Omental fat pad (tissue), 3 donors: ENCODE measurements at regions not wholly inside any gene's neighbourhood (a gene's known extent, or its start where the extent isn't known, plus 50 kb on each side); places are given as distances from the start of the nearest gene placed in this dataset.

Experiments
- ATAC-seq: fragments of 150-250 bp; one replicate; pipeline ENCODE4 v1.9.1; 2016; ENCODE audit warnings: mild to moderate bottlenecking, moderate library complexity; ENCODE audit not compliant: low FRiP score
- DNase-seq: peaks from one replicate; pipeline ENCODE4 v3.0.0-alpha.2; 2019; ENCODE audit warnings: low spot score
- CTCF ChIP-seq, 3 donors: fragments of 450-650 bp; IDR thresholded peaks; one replicate each; pipeline ENCODE4 v1.5.1; 2016 to 2017; ENCODE audit warnings: antibody characterized with exemption in 3 of 3, mild to moderate bottlenecking in 3 of 3, moderate library complexity in 2 of 3

GRCh38 chr4:104365618-104366017 lies 129.1 kb downstream of the CXXC4 start:
- ATAC-seq (no peak), DNase-seq (no peak)
- no peak for TF ChIP-seq CTCF (IDR thresholded peaks at IDR 0.05)

- TF ChIP-seq CTCF (IDR thresholded peaks at IDR 0.05): no peak
- no peak for ATAC-seq
- no peak for DNase-seq
Observed at GRCh38 chr4:104353481-104353880, 141.2 kb downstream of the CXXC4 start.

- TF ChIP-seq CTCF (IDR thresholded peaks at IDR 0.05): no peak
- ATAC-seq: no peak
Observed at GRCh38 chr4:104352211-104352610, 142.5 kb downstream of the CXXC4 start.

GRCh38 chr4:104351706-104352105 lies 143.0 kb downstream of the CXXC4 start:
- ATAC-seq (no peak), DNase-seq (no peak)
- no peak for TF ChIP-seq CTCF (IDR thresholded peaks at IDR 0.05)

More at GRCh38 chr4:104352211-104352610, 142.5 kb downstream of the CXXC4 start:
- no peak for DNase-seq

GRCh38 chr4:104345598-104346242 lies 149.0 kb downstream of the CXXC4 start:
- DNase-seq (no peak), ATAC-seq (no peak)
- no peak for TF ChIP-seq CTCF (IDR thresholded peaks at IDR 0.05)

- no peak for TF ChIP-seq CTCF (IDR thresholded peaks at IDR 0.05)
- DNase-seq (no peak), ATAC-seq (no peak)
Observed at GRCh38 chr4:104344342-104344980, 150.2 kb downstream of the CXXC4 start.

- TF ChIP-seq CTCF (IDR thresholded peaks at IDR 0.05): no peak
- ATAC-seq: no peak
- no peak for DNase-seq
Observed at GRCh38 chr4:104334410-104334809, 160.3 kb downstream of the CXXC4 start.
